ENCODE measurements at regions not wholly inside any gene's neighbourhood (a gene's known extent, or its start where the extent isn't known, plus 50 kb on each side); places are given as distances from the start of the nearest gene placed in this dataset.

DNA sequence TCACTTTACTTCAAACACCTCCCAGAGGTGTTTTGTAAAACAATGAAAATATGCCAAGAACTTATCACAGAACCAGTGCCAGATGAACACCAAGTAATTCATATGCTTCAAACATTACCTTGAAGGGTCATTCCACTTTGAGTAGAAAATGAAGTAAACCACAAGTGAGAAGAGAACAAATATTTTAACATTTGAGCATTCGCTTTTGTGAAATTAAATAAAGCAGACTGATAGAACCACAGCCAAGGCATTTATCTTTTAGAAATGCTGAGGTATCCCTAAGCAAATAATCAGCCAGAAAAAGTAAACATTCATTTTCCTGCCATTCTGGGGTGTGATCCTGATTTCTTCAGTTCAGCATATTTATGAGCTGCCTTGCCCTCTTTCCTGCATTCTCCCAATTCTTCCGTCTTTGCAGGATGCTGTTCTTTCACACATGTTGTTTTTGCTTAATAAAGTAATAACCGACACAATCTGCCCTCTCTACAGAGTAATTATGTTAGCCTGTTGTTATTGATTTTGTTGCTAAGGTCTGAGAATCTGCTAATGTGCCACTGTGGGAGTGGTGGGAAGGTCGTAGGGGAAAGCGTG is 235.6 kb upstream of the TGFBR2 start:
- TF ChIP-seq, protein P1, sequence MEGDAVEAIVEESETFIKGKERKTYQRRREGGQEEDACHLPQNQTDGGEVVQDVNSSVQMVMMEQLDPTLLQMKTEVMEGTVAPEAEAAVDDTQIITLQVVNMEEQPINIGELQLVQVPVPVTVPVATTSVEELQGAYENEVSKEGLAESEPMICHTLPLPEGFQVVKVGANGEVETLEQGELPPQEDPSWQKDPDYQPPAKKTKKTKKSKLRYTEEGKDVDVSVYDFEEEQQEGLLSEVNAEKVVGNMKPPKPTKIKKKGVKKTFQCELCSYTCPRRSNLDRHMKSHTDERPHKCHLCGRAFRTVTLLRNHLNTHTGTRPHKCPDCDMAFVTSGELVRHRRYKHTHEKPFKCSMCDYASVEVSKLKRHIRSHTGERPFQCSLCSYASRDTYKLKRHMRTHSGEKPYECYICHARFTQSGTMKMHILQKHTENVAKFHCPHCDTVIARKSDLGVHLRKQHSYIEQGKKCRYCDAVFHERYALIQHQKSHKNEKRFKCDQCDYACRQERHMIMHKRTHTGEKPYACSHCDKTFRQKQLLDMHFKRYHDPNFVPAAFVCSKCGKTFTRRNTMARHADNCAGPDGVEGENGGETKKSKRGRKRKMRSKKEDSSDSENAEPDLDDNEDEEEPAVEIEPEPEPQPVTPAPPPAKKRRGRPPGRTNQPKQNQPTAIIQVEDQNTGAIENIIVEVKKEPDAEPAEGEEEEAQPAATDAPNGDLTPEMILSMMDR (IDR thresholded peaks at IDR 0.05) = no peak
- no peaks in the 10 kb centered on the region for H3K27me3 ChIP-seq
- no peak for DNase-seq
- peaks cover 0 to 24% (median 11%) of the 10 kb centered on the region in 4 donors for H3K4me1 ChIP-seq
- peak overlapping the region; percentile 9 to 12 for H3K27ac ChIP-seq
- no peak overlapping the region for H3K4me3 ChIP-seq
- H3K36me3 ChIP-seq = no peaks in the 10 kb centered on the region
- H3K9me3 ChIP-seq = no peaks in the 10 kb centered on the region
- intact Hi-C loops (cut with DNase I; ENCODE audit: low total_unique reads) = no loop called here

DNA sequence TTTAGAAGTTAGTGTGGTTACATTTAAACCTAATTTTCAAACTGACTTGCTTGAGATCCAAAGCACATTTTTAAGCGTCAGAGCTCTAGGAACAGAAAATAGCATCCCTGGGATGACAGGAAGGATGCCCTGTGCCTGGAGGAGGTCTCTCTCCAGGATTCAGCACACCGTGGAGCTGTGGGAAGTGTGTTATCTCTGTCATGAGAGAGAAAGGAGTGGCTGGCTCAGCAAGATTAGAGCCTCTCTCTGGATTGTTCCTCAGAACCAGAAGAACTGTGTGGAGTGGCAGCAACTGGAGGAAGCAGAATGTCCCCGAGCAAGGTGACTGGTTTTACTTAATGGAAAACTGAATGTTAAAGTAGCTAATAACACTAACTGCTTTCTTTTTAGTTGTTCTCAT is 233.6 kb upstream of the TGFBR2 start:
- no peak for DNase-seq
- Histone ChIP-seq H3K4me1 (peaks cover 0 to 24% (median 11%) of the 10 kb centered on the region in 4 donors), H3K27me3 (no peaks in the 10 kb centered on the region), H3K36me3 (no peaks in the 10 kb centered on the region), H3K27ac (no peak overlapping the region), H3K9me3 (no peaks in the 10 kb centered on the region), H3K4me3 (no peak overlapping the region)
- TF ChIP-seq, protein P1 (IDR thresholded peaks at IDR 0.05) = no peak
- intact Hi-C loops (cut with DNase I; ENCODE audit: low total_unique reads) = no loop called here

DNA sequence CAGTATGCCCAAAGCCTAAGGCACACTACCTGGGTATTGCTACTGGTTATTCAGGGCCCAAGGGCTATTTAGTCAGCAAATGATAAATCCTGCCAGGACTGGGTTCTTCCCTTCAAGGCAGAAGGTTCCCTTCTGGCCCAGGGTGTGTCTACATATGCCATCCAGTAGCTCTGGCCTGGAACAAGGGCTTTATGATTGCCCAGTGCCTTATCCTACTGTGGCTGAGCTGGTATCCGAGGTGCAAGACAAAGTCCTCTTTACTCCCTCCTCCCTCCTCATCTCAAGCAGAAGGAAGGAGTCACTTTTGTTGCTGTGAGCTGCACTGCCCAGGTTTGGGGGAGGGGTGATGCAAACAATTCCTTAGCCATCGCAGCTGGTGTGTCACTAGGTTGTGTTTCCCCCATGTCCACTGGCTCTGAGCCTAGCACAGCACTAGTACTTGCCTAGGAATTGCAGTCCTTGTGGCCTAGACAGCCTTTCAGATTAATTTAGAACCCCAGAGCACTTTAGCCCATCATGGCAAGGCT is 221.8 kb upstream of the TGFBR2 start:
- Histone ChIP-seq H3K4me1 (no peaks in the 10 kb centered on the region), H3K9me3 (no peaks in the 10 kb centered on the region), H3K27ac (no peak overlapping the region), H3K36me3 (no peaks in the 10 kb centered on the region), H3K4me3 (no peak overlapping the region), H3K27me3 (no peaks in the 10 kb centered on the region)
- intact Hi-C loops (cut with DNase I; ENCODE audit: low total_unique reads) = no loop called here
- TF ChIP-seq, protein P1 (IDR thresholded peaks at IDR 0.05) = no peak
- no peak for DNase-seq

DNA sequence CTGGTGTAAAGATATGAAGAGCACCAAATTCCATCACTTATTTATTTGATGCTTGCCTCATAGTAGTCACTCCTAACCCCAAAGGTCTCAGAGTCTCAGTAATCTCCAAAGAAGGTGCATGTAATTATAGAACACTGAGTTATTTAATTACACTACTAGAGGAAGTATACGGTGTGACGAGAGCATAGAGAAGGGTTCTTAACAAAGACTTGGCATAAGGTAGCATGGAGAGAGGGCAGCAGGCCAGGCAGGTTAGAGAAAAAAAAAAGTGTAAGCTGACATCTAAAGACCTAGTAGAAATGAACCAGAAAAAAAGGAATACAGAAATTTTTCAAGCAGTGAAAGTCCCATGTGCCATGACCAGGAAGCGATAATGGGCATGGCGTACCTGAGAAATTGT is 213.3 kb upstream of the TGFBR2 start:
- intact Hi-C loops (cut with DNase I; ENCODE audit: low total_unique reads) = no loop called here
- TF ChIP-seq, protein P1 (IDR thresholded peaks at IDR 0.05) = no peak
- Histone ChIP-seq H3K27ac (no peak overlapping the region), H3K27me3 (no peaks in the 10 kb centered on the region), H3K9me3 (no peaks in the 10 kb centered on the region), H3K36me3 (no peaks in the 10 kb centered on the region), H3K4me3 (no peak overlapping the region), H3K4me1 (no peaks in the 10 kb centered on the region)
- DNase-seq = no peak

DNA sequence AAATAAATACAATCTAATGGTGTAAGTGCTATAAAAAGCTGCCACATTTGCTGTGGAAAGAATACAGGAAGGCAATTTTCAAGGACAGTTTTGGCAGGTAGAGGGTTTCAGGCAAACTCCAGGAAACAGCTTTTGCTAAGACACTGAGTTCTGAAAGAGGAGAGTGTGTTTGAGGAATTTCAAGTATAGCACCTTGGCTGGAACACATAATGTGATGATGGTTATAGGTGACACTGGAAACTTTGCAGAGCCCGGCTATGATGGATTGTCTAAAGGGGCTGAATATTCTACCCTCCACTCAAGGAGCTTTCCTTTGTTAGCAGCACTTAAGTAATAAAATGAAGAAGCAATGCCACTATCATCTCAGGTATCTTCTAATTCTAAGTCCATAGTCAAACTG is 209.4 kb upstream of the TGFBR2 start:
- Histone ChIP-seq H3K36me3 (no peaks in the 10 kb centered on the region), H3K27ac (no peak overlapping the region), H3K27me3 (no peaks in the 10 kb centered on the region), H3K4me3 (no peak overlapping the region), H3K9me3 (no peaks in the 10 kb centered on the region), H3K4me1 (peaks cover 0 to 15% (median 0%) of the 10 kb centered on the region in 4 donors)
- TF ChIP-seq, protein P1 (IDR thresholded peaks at IDR 0.05) = no peak
- intact Hi-C loops (cut with DNase I; ENCODE audit: low total_unique reads) = no loop called here
- no peak for DNase-seq

Data from tibial artery (tissue), 4 donors.